ENCODE measurements at regions not wholly inside any gene's neighbourhood (a gene's known extent, or its start where the extent isn't known, plus 50 kb on each side); places are given as distances from the start of the nearest gene placed in this dataset.

DNA sequence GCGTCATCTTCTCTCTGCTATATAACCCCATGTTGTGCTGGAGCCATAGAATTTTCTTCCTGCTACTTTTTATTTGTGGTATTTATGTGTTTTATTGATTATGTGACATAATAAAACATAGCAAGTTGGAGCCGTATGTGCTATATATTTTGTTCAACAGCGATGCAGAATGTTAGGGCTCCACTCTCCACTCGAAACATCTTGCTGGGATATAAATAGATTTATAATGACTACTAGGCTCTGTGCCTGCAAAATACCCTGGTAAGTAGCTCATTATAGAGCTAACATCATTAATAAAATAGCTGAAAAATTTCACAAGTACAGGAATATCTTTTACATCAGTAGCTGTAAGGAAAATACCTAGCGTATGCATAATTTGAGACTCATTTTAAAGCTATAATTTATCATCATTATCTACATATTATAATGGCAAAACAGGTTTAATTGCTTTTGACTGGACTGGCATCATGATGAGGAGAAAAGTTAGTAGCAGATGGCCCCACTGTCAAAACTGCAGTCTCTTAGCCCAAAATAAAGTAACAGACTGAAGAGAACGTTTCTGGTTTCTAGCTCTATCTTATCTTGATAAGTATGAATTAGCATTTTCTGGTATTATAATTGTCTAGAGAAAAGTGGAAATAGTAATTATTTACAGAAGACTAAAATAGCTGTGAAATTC lies 263.0 kb downstream of the NEDD1 start:
- Histone ChIP-seq H3K27me3 (ENCODE audit: control insufficient read depth in 3 of 3, insufficient read depth in 3 of 3, low read length in 2 of 3) (no peaks in the 10 kb centered on the region), H3K27ac (ENCODE audit: low read depth in 1 of 2, low read length in 1 of 2) (no peak overlapping the region), H3K36me3 (ENCODE audit: control insufficient read depth in 4 of 4, insufficient read depth in 4 of 4, low read length in 4 of 4) (no peaks in the 10 kb centered on the region), H3K4me1 (ENCODE audit: control insufficient read depth in 5 of 5, insufficient read depth in 5 of 5, low read length in 5 of 5) (peaks cover 0 to 6% (median 0%) of the 10 kb centered on the region in 5 donors), H3K9ac (ENCODE audit: insufficient read depth in 1 of 2, low read length in 2 of 2) (no peak overlapping the region), H3K9me3 (ENCODE audit: control insufficient read depth in 4 of 4, insufficient read depth in 3 of 4, low read length in 3 of 4) (no peaks in the 10 kb centered on the region), H3K4me3 (no peak overlapping the region)
- TF ChIP-seq, protein P1, sequence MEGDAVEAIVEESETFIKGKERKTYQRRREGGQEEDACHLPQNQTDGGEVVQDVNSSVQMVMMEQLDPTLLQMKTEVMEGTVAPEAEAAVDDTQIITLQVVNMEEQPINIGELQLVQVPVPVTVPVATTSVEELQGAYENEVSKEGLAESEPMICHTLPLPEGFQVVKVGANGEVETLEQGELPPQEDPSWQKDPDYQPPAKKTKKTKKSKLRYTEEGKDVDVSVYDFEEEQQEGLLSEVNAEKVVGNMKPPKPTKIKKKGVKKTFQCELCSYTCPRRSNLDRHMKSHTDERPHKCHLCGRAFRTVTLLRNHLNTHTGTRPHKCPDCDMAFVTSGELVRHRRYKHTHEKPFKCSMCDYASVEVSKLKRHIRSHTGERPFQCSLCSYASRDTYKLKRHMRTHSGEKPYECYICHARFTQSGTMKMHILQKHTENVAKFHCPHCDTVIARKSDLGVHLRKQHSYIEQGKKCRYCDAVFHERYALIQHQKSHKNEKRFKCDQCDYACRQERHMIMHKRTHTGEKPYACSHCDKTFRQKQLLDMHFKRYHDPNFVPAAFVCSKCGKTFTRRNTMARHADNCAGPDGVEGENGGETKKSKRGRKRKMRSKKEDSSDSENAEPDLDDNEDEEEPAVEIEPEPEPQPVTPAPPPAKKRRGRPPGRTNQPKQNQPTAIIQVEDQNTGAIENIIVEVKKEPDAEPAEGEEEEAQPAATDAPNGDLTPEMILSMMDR (IDR thresholded peaks at IDR 0.05; ENCODE audit: control extremely low read depth, extremely low read depth) = no peak
- ATAC-seq (ENCODE audit: insufficient read depth, low FRiP score) (no peak), DNase-seq (peak in 1 of 3 donors; percentile 14)
- WGBS, 2 donors = 72 to 74% methylated on average over 6 of the region's 6 CpGs

DNA sequence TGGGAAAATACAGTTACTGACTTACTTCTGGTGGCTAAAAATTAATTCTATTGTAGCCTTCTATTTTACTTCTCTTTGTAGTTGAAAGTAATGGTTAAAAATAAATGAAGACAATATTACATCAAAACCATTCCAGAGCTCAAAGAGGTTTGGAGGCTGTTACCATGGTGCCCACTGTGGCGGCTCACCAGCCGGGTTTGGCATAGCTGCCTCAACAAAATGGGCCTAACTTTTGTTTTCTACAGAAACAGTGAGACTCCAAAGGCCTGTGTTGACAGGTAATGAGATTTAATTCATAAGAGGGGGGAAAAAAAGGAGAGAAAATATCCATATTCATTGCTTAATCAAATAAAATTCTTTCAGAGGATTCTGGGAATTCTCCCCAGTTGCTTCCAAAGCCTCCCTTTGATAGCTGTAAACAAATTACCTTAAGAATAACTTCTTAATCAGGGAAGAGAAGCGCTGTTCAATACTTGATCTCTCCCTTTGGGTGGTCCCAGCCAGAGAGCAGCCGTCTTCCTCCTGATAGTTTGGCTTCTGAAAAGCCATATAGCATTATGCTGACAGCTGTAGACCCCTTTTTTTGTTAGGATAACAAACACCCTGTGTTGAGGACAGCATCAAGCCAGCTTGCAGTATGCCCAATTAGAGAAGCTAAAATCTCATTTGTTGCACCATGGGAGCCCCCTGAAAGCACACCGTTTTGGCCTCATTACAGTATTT lies 266.8 kb downstream of the NEDD1 start:
- TF ChIP-seq, protein P1 (IDR thresholded peaks at IDR 0.05; ENCODE audit: control extremely low read depth, extremely low read depth) = no peak
- WGBS, 2 donors = 71% methylated on average over 5 of the region's 5 CpGs
- H3K4me3 ChIP-seq = no peak overlapping the region
- no peak overlapping the region for H3K9ac ChIP-seq (ENCODE audit: insufficient read depth in 1 of 2, low read length in 2 of 2)
- H3K27me3 ChIP-seq (ENCODE audit: control insufficient read depth in 3 of 3, insufficient read depth in 3 of 3, low read length in 2 of 3) = no peaks in the 10 kb centered on the region
- no peaks in the 10 kb centered on the region for H3K36me3 ChIP-seq (ENCODE audit: control insufficient read depth in 4 of 4, insufficient read depth in 4 of 4, low read length in 4 of 4)
- ATAC-seq (ENCODE audit: insufficient read depth, low FRiP score) = no peak
- no peak overlapping the region for H3K27ac ChIP-seq (ENCODE audit: low read depth in 1 of 2, low read length in 1 of 2)
- H3K4me1 ChIP-seq (ENCODE audit: control insufficient read depth in 5 of 5, insufficient read depth in 5 of 5, low read length in 5 of 5) = peaks cover 0 to 6% (median 0%) of the 10 kb centered on the region in 5 donors
- DNase-seq = no peak
- no peaks in the 10 kb centered on the region for H3K9me3 ChIP-seq (ENCODE audit: control insufficient read depth in 4 of 4, insufficient read depth in 3 of 4, low read length in 3 of 4)

GRCh38 chr12:97177481-97177880 lies 270.4 kb downstream of the NEDD1 start:
- no peaks in the 10 kb centered on the region for H3K9me3 ChIP-seq (ENCODE audit: control insufficient read depth in 4 of 4, insufficient read depth in 3 of 4, low read length in 3 of 4)
- DNase-seq = no peak
- no peak overlapping the region for H3K4me3 ChIP-seq
- H3K36me3 ChIP-seq (ENCODE audit: control insufficient read depth in 4 of 4, insufficient read depth in 4 of 4, low read length in 4 of 4) = no peaks in the 10 kb centered on the region
- H3K27me3 ChIP-seq (ENCODE audit: control insufficient read depth in 3 of 3, insufficient read depth in 3 of 3, low read length in 2 of 3) = no peaks in the 10 kb centered on the region
- no peaks in the 10 kb centered on the region for H3K4me1 ChIP-seq (ENCODE audit: control insufficient read depth in 5 of 5, insufficient read depth in 5 of 5, low read length in 5 of 5)
- ATAC-seq (ENCODE audit: insufficient read depth, low FRiP score) = no peak
- 91 to 94% methylated on average over 4 of the region's 4 CpGs for WGBS, 2 donors
- H3K27ac ChIP-seq (ENCODE audit: low read depth in 1 of 2, low read length in 1 of 2) = no peak overlapping the region
- TF ChIP-seq, protein P1 (IDR thresholded peaks at IDR 0.05; ENCODE audit: control extremely low read depth, extremely low read depth) = no peak
- no peak overlapping the region for H3K9ac ChIP-seq (ENCODE audit: insufficient read depth in 1 of 2, low read length in 2 of 2)

Measured in lung (tissue), 11 donors.